Hepatocyte (in vitro differentiated cells): ENCODE measurements at regions not wholly inside any gene's neighbourhood (a gene's known extent, or its start where the extent isn't known, plus 50 kb on each side); places are given as distances from the start of the nearest gene placed in this dataset.
A peak's percentile ranks its signal among the peaks of the same experiment; 100 is the strongest.

Source experiments
- DNase-seq: peaks from one replicate; pipeline ENCODE4 v3.0.0-alpha.2; 2016; ENCODE audit warnings: low spot score
- H2AFZ ChIP-seq: fragments of 200-600 bp; sonication (generic); 2 replicates; pipeline ENCODE4 v1.6.0; 2016; ENCODE audit warnings: antibody characterized with exemption, mild to moderate bottlenecking
- H3K27ac ChIP-seq: fragments of 200-600 bp; sonication (generic); 2 replicates; pipeline ENCODE4 v1.5.1; 2016; ENCODE audit warnings: mild to moderate bottlenecking
- H3K27me3 ChIP-seq: fragments of 200-600 bp; sonication (generic); 2 replicates; pipeline ENCODE4 v1.6.1; 2016
- H3K36me3 ChIP-seq: fragments of 200-600 bp; sonication (generic); replicated peaks from 2 replicates; pipeline ENCODE4 v1.5.1; 2016; ENCODE audit warnings: low read depth; ENCODE audit not compliant: insufficient read depth
- H3K4me1 ChIP-seq: fragments of 200-600 bp; sonication (generic); 2 replicates; pipeline ENCODE4 v1.5.1; 2016; ENCODE audit warnings: mild to moderate bottlenecking, moderate library complexity; ENCODE audit not compliant: insufficient read depth
- H3K4me2 ChIP-seq: fragments of 200-600 bp; sonication (generic); 2 replicates; pipeline ENCODE4 v1.6.0; 2016
- H3K4me3 ChIP-seq: fragments of 200-600 bp; sonication (generic); 2 replicates; pipeline ENCODE4 v1.5.1; 2016; ENCODE audit warnings: mild to moderate bottlenecking
- H3K79me2 ChIP-seq: fragments of 200-600 bp; sonication (generic); 2 replicates; pipeline ENCODE4 v1.6.0; 2017; ENCODE audit warnings: mild to moderate bottlenecking
- H3K9me2 ChIP-seq: fragments of 200-600 bp; sonication (generic); replicated peaks from 2 replicates; pipeline ENCODE4 v1.6.0; 2017; ENCODE audit warnings: mild to moderate bottlenecking; ENCODE audit not compliant: insufficient read depth
- H3K9me3 ChIP-seq: fragments of 200-600 bp; sonication (generic); 2 replicates; pipeline ENCODE4 v1.5.1; 2016; ENCODE audit warnings: low read depth, mild to moderate bottlenecking
- H4K20me1 ChIP-seq: fragments of 200-600 bp; sonication (generic); 2 replicates; pipeline ENCODE4 v1.6.0; 2016; ENCODE audit warnings: mild to moderate bottlenecking; ENCODE audit not compliant: insufficient read depth, poor library complexity, severe bottlenecking
- EZH2 ChIP-seq: fragments of 200-600 bp; sonication (generic); IDR thresholded peaks from 2 replicates; pipeline ENCODE4 v1.6.1; 2016; ENCODE audit warnings: antibody characterized with exemption, mild to moderate bottlenecking, borderline replicate concordance
- EZH2phosphoT487 ChIP-seq: fragments of 200-600 bp; sonication (generic); IDR thresholded peaks from one replicate; pipeline ENCODE4 v1.6.1; 2018; ENCODE audit warnings: antibody characterized with exemption, mild to moderate bottlenecking, low read depth, moderate library complexity; ENCODE audit not compliant: unreplicated experiment, severe bottlenecking
- WGBS: methylation state at CpG from one replicate; pipeline ENCODE4 v1.1.6; 2016; ENCODE audit warnings: low lambda C conversion rate; ENCODE audit errors: missing lambda C conversion rate; 5-methylcytosine and 5-hydroxymethylcytosine counted together
- TF ChIP-seq, protein P1 (sequence below): fragments of 200-600 bp; sonication (generic); IDR thresholded peaks from 2 replicates; pipeline ENCODE4 v1.5.1; 2016; ENCODE audit warnings: antibody characterized with exemption, mild to moderate bottlenecking; ENCODE audit not compliant: poor library complexity

GRCh38 chr7:46256870-46257661 lies 336.0 kb upstream of the IGFBP3 start:
- no peak overlapping the region for H2AFZ ChIP-seq

DNA sequence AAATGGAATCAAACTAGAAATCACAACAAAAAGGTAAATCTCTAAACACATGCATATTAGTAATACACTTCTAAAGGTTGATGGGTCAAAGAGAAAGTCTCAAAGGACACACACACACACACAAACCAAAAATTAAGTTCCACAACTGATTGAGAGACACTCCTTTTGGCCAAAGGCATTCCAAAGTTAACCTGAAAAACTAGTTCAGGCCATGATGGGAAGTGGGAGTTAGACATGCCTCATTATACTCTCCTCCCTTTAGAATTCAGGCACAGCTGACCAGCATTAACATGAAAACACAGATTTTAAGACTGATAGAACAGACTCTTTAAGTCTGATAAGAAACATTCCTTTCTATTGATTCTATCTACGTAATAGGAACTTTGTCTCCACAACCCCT lies 332.4 kb upstream of the IGFBP3 start:
- H3K9me2 ChIP-seq: no peaks in the 10 kb centered on the region
- no peak for DNase-seq
- 74% methylated on average over 1 of the region's 1 CpG for WGBS
- H3K27me3 ChIP-seq: no peaks in the 10 kb centered on the region
- TF ChIP-seq, protein P1, sequence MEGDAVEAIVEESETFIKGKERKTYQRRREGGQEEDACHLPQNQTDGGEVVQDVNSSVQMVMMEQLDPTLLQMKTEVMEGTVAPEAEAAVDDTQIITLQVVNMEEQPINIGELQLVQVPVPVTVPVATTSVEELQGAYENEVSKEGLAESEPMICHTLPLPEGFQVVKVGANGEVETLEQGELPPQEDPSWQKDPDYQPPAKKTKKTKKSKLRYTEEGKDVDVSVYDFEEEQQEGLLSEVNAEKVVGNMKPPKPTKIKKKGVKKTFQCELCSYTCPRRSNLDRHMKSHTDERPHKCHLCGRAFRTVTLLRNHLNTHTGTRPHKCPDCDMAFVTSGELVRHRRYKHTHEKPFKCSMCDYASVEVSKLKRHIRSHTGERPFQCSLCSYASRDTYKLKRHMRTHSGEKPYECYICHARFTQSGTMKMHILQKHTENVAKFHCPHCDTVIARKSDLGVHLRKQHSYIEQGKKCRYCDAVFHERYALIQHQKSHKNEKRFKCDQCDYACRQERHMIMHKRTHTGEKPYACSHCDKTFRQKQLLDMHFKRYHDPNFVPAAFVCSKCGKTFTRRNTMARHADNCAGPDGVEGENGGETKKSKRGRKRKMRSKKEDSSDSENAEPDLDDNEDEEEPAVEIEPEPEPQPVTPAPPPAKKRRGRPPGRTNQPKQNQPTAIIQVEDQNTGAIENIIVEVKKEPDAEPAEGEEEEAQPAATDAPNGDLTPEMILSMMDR: no peak
- no peak for TF ChIP-seq EZH2
- peak overlapping the region; percentile 15 for H3K27ac ChIP-seq
- H3K9me3 ChIP-seq: no peaks in the 10 kb centered on the region
- no peak overlapping the region for H3K4me3 ChIP-seq
- H2AFZ ChIP-seq: no peak overlapping the region
- no peaks in the 10 kb centered on the region for H3K79me2 ChIP-seq
- H3K4me1 ChIP-seq: no peaks in the 10 kb centered on the region
- no peak overlapping the region for H3K4me2 ChIP-seq
- H4K20me1 ChIP-seq: no peaks in the 10 kb centered on the region
- H3K36me3 ChIP-seq: no peaks in the 10 kb centered on the region

More at GRCh38 chr7:46256870-46257661, 336.0 kb upstream of the IGFBP3 start:
- WGBS: 84% methylated on average over 8 of the region's 8 CpGs
- TF ChIP-seq EZH2 (no peak), EZH2phosphoT487 (no peak)
- TF ChIP-seq, protein P1: no peak
- no peaks in the 10 kb centered on the region for H3K9me3 ChIP-seq
- no peaks in the 10 kb centered on the region for H3K27me3 ChIP-seq
- H3K4me2 ChIP-seq: no peak overlapping the region
- DNase-seq: no peak
- H3K36me3 ChIP-seq: no peaks in the 10 kb centered on the region
- no peaks in the 10 kb centered on the region for H3K79me2 ChIP-seq
- no peaks in the 10 kb centered on the region for H4K20me1 ChIP-seq
- H3K9me2 ChIP-seq: no peaks in the 10 kb centered on the region
- no peaks in the 10 kb centered on the region for H3K4me1 ChIP-seq
- H3K27ac ChIP-seq: no peak overlapping the region
- H3K4me3 ChIP-seq: no peak overlapping the region

DNA sequence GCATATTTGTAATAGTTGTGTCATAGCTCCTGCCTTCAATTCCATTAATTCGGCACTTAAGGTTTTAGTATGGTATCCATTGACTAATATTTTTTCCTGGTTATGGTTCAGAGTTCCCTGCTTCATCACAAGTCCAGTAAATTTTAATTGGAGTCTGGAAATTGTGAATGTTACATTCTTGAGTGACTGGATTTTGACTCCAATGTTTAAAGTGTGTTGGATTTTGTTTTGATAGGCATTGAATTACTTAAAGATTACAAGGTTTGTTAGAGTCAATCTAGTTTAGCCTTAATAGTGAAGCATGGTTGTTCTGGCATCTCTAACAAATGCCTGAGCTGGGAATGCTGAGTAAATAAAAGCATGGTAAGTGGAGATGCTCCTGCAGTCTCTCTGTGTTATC lies 326.6 kb upstream of the IGFBP3 start:
- no peaks in the 10 kb centered on the region for H4K20me1 ChIP-seq
- no peak overlapping the region for H3K4me2 ChIP-seq
- H3K9me3 ChIP-seq: no peaks in the 10 kb centered on the region
- no peaks in the 10 kb centered on the region for H3K27me3 ChIP-seq
- TF ChIP-seq, protein P1: no peak
- H3K79me2 ChIP-seq: no peaks in the 10 kb centered on the region
- no peak overlapping the region for H2AFZ ChIP-seq
- no peaks in the 10 kb centered on the region for H3K9me2 ChIP-seq
- no peak for DNase-seq
- 89% methylated on average over 1 of the region's 1 CpG for WGBS
- H3K4me3 ChIP-seq: no peak overlapping the region
- H3K27ac ChIP-seq: no peak overlapping the region
- no peaks in the 10 kb centered on the region for H3K4me1 ChIP-seq
- no peaks in the 10 kb centered on the region for H3K36me3 ChIP-seq
